Fibroblast of lung (primary cell): ENCODE measurements at regions not wholly inside any gene's neighbourhood (a gene's known extent, or its start where the extent isn't known, plus 50 kb on each side); places are given as distances from the start of the nearest gene placed in this dataset.

Source experiments
- DNase-seq, 2 donors: peaks; one replicate each; pipeline versions ENCODE4 v3.0.0 to v3.0.0-alpha.2; 2010; ENCODE audit warnings: low read depth in 2 of 2
- H2AFZ ChIP-seq: 2 replicates; pipeline ENCODE4 v1.5.1; 2012; ENCODE audit warnings: low read length, control low read depth, inconsistent platforms
- H3K27ac ChIP-seq: 2 replicates; pipeline ENCODE4 v1.5.1; 2011; ENCODE audit warnings: low read length, control low read depth; ENCODE audit not compliant: insufficient read depth
- H3K27me3 ChIP-seq: 2 replicates; pipeline ENCODE4 v1.5.1; 2011; ENCODE audit warnings: mild to moderate bottlenecking, low read length; ENCODE audit not compliant: control insufficient read depth, insufficient read depth
- H3K36me3 ChIP-seq: 2 replicates; pipeline ENCODE4 v1.5.1; 2011; ENCODE audit warnings: low read length; ENCODE audit not compliant: control insufficient read depth, insufficient read depth
- H3K4me1 ChIP-seq: 2 replicates; pipeline ENCODE4 v1.5.1; 2011; ENCODE audit warnings: low read length; ENCODE audit not compliant: control insufficient read depth, insufficient read depth; ENCODE audit errors: extremely low read depth
- H3K4me2 ChIP-seq: 2 replicates; pipeline ENCODE4 v1.5.1; 2011; ENCODE audit warnings: low read length, control low read depth; ENCODE audit not compliant: insufficient read depth; ENCODE audit errors: extremely low read depth
- H3K4me3 ChIP-seq, 4 experiments: fragments of 200-600 bp in 1 of 4; sonication (generic) in 1 of 4; replicated peaks in 1 of 4; 2 replicates each; pipeline ENCODE4 v1.5.1; 2011 to 2016; ENCODE audit warnings: low read length in 4 of 4, low read depth in 3 of 4, mild to moderate bottlenecking in 3 of 4, control low read depth in 2 of 4, inconsistent platforms in 1 of 4, mixed read lengths in 1 of 4; ENCODE audit not compliant: insufficient read depth in 1 of 4; ENCODE audit errors: control extremely low read depth in 1 of 4
- H3K79me2 ChIP-seq: 2 replicates; pipeline ENCODE4 v1.5.1; 2012; ENCODE audit warnings: mild to moderate bottlenecking, low read length, inconsistent platforms; ENCODE audit not compliant: control insufficient read depth, insufficient read depth
- H3K9ac ChIP-seq: 2 replicates; pipeline ENCODE4 v1.5.1; 2011; ENCODE audit warnings: mild to moderate bottlenecking, low read length, control low read depth; ENCODE audit not compliant: insufficient read depth
- H3K9me3 ChIP-seq: 2 replicates; pipeline ENCODE4 v1.5.1; 2012; ENCODE audit warnings: low read depth, low read length; ENCODE audit not compliant: control insufficient read depth, insufficient read depth
- H4K20me1 ChIP-seq: 2 replicates; pipeline ENCODE4 v1.5.1; 2011; ENCODE audit warnings: low read length; ENCODE audit not compliant: control insufficient read depth, insufficient read depth; ENCODE audit errors: extremely low read depth
- EZH2 ChIP-seq: IDR thresholded peaks from 2 replicates; pipeline ENCODE4 v1.5.1; 2012; ENCODE audit warnings: low read length, control low read depth, mild to moderate bottlenecking; ENCODE audit errors: missing control alignments
- TF ChIP-seq, protein P1 (sequence below), 2 donors: IDR thresholded peaks in 1 of 2; conservative IDR thresholded peaks in 1 of 2; 1 replicate in 1 of 2; 2 replicates in 1 of 2; pipeline ENCODE4 v1.5.1; 2011 to 2012; ENCODE audit warnings: low read length in 2 of 2, control low read depth in 1 of 2, inconsistent platforms in 1 of 2, low read depth in 1 of 2, mild to moderate bottlenecking in 1 of 2

DNA sequence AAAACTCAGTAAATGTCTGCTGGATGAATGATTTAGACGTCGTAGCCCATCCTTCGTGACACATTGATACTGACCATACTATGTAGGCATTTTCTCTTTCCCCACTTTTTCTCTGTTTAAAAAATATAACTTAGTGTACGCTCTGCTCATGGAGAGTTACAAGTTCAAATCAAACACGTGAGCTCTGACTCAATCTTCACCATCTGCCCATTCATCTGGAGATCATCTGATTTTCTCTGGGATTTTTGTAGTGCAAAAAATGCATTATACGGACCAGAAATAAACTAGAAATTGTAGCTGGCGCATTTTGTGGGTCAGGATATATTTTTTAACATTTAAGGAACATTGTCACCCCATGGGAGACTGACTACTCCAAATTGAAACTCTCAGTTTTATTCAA lies 124.7 kb upstream of the FAM9B start:
- TF ChIP-seq, protein P1, sequence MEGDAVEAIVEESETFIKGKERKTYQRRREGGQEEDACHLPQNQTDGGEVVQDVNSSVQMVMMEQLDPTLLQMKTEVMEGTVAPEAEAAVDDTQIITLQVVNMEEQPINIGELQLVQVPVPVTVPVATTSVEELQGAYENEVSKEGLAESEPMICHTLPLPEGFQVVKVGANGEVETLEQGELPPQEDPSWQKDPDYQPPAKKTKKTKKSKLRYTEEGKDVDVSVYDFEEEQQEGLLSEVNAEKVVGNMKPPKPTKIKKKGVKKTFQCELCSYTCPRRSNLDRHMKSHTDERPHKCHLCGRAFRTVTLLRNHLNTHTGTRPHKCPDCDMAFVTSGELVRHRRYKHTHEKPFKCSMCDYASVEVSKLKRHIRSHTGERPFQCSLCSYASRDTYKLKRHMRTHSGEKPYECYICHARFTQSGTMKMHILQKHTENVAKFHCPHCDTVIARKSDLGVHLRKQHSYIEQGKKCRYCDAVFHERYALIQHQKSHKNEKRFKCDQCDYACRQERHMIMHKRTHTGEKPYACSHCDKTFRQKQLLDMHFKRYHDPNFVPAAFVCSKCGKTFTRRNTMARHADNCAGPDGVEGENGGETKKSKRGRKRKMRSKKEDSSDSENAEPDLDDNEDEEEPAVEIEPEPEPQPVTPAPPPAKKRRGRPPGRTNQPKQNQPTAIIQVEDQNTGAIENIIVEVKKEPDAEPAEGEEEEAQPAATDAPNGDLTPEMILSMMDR (conservative IDR thresholded peaks at IDR 0.05 in 1 of 2, IDR thresholded peaks at IDR 0.05 in 1 of 2; ENCODE audit: low read depth in 1 of 2, low read length in 2 of 2), result no peak
- Histone ChIP-seq H4K20me1 (no peaks in the 10 kb centered on the region), H3K79me2 (no peaks in the 10 kb centered on the region), H3K4me1 (no peaks in the 10 kb centered on the region), H3K4me3 (no peak overlapping the region), H3K9me3 (no peaks in the 10 kb centered on the region), H3K36me3 (no peaks in the 10 kb centered on the region), H3K27me3 (no peaks in the 10 kb centered on the region), H3K27ac (no peak overlapping the region), H2AFZ (no peak overlapping the region), H3K9ac (no peak overlapping the region), H3K4me2 (no peak overlapping the region)
- no peak for DNase-seq

- no peaks in the 10 kb centered on the region for H3K9me3 ChIP-seq
- no peaks in the 10 kb centered on the region for H3K79me2 ChIP-seq
- no peak overlapping the region for H3K4me2 ChIP-seq
- H3K9ac ChIP-seq, result no peak overlapping the region
- no peaks in the 10 kb centered on the region for H3K4me1 ChIP-seq
- no peaks in the 10 kb centered on the region for H4K20me1 ChIP-seq
- no peak for TF ChIP-seq EZH2
- TF ChIP-seq, protein P1 (conservative IDR thresholded peaks at IDR 0.05 in 1 of 2, IDR thresholded peaks at IDR 0.05 in 1 of 2; ENCODE audit: low read depth in 1 of 2, low read length in 2 of 2), result no peak
- no peaks in the 10 kb centered on the region for H3K27me3 ChIP-seq
- H3K27ac ChIP-seq, result no peak overlapping the region
- H2AFZ ChIP-seq, result no peak overlapping the region
- H3K36me3 ChIP-seq, result no peaks in the 10 kb centered on the region
- DNase-seq, result no peak
- H3K4me3 ChIP-seq, result no peak overlapping the region
These were observed 126.9 kb upstream of the FAM9B start for GRCh38 chrX:9160698-9161329.

DNA sequence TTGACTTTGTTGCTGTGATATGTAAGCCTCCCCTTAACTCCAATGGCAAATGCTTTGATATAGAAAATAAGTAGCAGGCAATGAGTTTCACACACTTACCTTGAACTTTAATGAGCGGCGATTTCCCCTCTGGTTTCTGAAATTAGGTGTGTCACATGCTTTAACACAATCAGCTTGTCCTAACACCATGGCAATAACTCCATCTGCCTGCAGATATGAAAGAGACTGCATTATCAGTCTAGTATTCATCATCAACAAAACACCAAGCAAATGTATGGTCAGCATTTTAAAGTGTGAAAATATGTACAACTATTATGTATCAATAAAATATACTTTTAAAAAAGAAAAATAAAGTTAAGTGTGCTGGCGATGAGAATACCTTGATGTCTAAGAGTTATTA lies 128.8 kb upstream of the FAM9B start:
- no peak for TF ChIP-seq EZH2
- TF ChIP-seq, protein P1 (conservative IDR thresholded peaks at IDR 0.05 in 1 of 2, IDR thresholded peaks at IDR 0.05 in 1 of 2; ENCODE audit: low read depth in 1 of 2, low read length in 2 of 2), result no peak
- H3K4me2 ChIP-seq, result no peak overlapping the region
- H3K27ac ChIP-seq, result no peak overlapping the region
- no peaks in the 10 kb centered on the region for H3K4me1 ChIP-seq
- no peak overlapping the region for H3K4me3 ChIP-seq
- no peak overlapping the region for H3K9ac ChIP-seq
- no peaks in the 10 kb centered on the region for H3K9me3 ChIP-seq
- no peaks in the 10 kb centered on the region for H4K20me1 ChIP-seq
- no peaks in the 10 kb centered on the region for H3K36me3 ChIP-seq
- H3K27me3 ChIP-seq, result no peaks in the 10 kb centered on the region
- no peak overlapping the region for H2AFZ ChIP-seq
- no peaks in the 10 kb centered on the region for H3K79me2 ChIP-seq
- DNase-seq, result no peak
